ENCODE measurements at regions not wholly inside any gene's neighbourhood (a gene's known extent, or its start where the extent isn't known, plus 50 kb on each side); places are given as distances from the start of the nearest gene placed in this dataset.
"Not testable (repeated sequence)": the region's sequence is repeated elsewhere in the genome, so short reads cannot be mapped to it uniquely, and the experiment has no call there.

GRCh38 chr2:186927867-186928191 is 78.9 kb upstream of the ZSWIM2 start:
- H3K27ac ChIP-seq = no peak overlapping the region
- no peak for DNase-seq
- H3K4me3 ChIP-seq = no peak overlapping the region
- no peaks in the 10 kb centered on the region for H3K27me3 ChIP-seq
- TF ChIP-seq POLR2A (IDR thresholded peaks at IDR 0.05) (no peak), CTCF (IDR thresholded peaks at IDR 0.05) (no peak)
- H3K9me3 ChIP-seq = no peaks in the 10 kb centered on the region
- no peaks in the 10 kb centered on the region for H3K36me3 ChIP-seq
- H3K4me1 ChIP-seq = no peaks in the 10 kb centered on the region
- intact Hi-C loops (cut with DNase I; ENCODE audit: low total_unique reads) = no loop called here

DNA sequence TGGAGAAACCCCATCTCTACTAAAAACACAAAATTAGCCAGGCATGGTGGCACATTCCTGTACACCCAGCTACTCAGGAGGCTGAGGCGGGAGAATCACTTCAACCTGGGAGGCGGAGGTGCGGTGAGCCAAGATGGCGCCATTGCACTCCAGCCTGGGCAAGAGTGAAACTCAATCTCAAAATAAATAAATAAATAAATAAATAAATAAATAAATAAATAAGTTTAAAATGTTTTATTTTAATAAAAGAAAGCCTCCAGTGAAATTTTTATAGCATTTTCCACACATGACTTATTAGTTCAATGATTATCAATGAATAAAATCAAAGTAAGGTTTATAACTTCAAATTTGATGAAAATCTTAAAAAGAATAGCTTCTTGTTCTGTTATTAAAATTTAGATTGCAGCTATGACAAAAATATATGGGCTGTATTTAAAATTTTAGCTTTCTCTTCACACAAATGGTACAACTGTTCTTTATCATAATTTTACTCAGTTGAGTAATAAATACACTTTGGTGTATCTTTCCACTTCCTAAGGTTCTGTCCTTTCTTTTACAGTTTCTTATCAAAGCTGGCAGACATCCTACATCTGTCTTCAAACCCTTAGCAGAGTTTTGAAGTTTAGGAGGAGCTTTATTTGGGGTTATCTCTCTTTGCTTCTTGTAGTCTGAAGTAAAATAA is 78.4 kb upstream of the ZSWIM2 start:
- intact Hi-C loops (cut with DNase I; ENCODE audit: low total_unique reads) = no loop called here
- TF ChIP-seq POLR2A (IDR thresholded peaks at IDR 0.05) = no peak
- no peak for TF ChIP-seq CTCF (IDR thresholded peaks at IDR 0.05)
- no peak for DNase-seq
- Histone ChIP-seq H3K4me1 (no peaks in the 10 kb centered on the region), H3K27me3 (no peaks in the 10 kb centered on the region), H3K36me3 (no peaks in the 10 kb centered on the region), H3K4me3 (no peak overlapping the region), H3K9me3 (no peaks in the 10 kb centered on the region), H3K27ac (no peak overlapping the region)

- TF ChIP-seq POLR2A (IDR thresholded peaks at IDR 0.05) (no peak), CTCF (IDR thresholded peaks at IDR 0.05) (no peak)
- Histone ChIP-seq H3K36me3 (no peaks in the 10 kb centered on the region), H3K4me3 (no peak overlapping the region), H3K27ac (no peak overlapping the region), H3K4me1 (no peaks in the 10 kb centered on the region), H3K27me3 (no peaks in the 10 kb centered on the region), H3K9me3 (no peaks in the 10 kb centered on the region)
- DNase-seq = no peak
- intact Hi-C loops (cut with DNase I; ENCODE audit: low total_unique reads) = no loop called here
Measured at GRCh38 chr2:186925514-186925913, 76.5 kb upstream of the ZSWIM2 start.

DNA sequence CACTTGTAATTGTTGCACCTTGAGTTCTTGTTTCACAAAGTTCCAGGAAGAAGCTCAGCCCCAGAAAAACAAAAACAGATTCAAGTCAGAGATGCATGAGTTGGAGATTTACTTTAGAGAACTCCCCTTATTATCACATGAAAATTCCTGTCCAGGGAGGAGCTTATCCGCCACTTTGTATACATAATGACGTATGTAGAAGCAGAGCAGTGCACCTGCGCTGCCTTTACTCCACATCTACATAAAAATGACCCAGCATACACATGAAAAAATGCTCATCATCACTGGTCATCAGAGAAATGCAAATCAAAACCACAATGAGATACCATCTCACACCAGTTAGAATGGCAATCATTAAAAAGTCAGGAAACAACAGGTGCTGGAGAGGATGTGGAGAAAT is 73.3 kb upstream of the ZSWIM2 start:
- H3K36me3 ChIP-seq; DNase-seq; H3K4me1 ChIP-seq; intact Hi-C loops (cut with DNase I; ENCODE audit: low total_unique reads); H3K4me3 ChIP-seq; H3K27me3 ChIP-seq; H3K27ac ChIP-seq; H3K9me3 ChIP-seq: not testable (repeated sequence)

GRCh38 chr2:186919296-186919695 is 70.3 kb upstream of the ZSWIM2 start:
- Histone ChIP-seq H3K27me3 (no peaks in the 10 kb centered on the region), H3K36me3 (no peaks in the 10 kb centered on the region)

More at GRCh38 chr2:186919296-186919695, 70.3 kb upstream of the ZSWIM2 start:
- intact Hi-C loops (cut with DNase I; ENCODE audit: low total_unique reads) = no loop called here
- Histone ChIP-seq H3K4me3 (no peak overlapping the region), H3K4me1 (no peaks in the 10 kb centered on the region), H3K9me3 (no peaks in the 10 kb centered on the region), H3K27ac (no peak overlapping the region)
- TF ChIP-seq POLR2A (IDR thresholded peaks at IDR 0.05) (no peak), CTCF (IDR thresholded peaks at IDR 0.05) (no peak)
- no peak for DNase-seq

Data from uterus (tissue), 3 donors.